HG02678 (cell line): ENCODE measurements at regions not wholly inside any gene's neighbourhood (a gene's known extent, or its start where the extent isn't known, plus 50 kb on each side); places are given as distances from the start of the nearest gene placed in this dataset.

Experiments used
- ATAC-seq: cut with Tn5 transposase; IDR thresholded peaks from one replicate; pipeline ENCODE4 v1.9.1; 2021; ENCODE audit warnings: mild to moderate bottlenecking, moderate library complexity; ENCODE audit not compliant: unreplicated experiment

DNA sequence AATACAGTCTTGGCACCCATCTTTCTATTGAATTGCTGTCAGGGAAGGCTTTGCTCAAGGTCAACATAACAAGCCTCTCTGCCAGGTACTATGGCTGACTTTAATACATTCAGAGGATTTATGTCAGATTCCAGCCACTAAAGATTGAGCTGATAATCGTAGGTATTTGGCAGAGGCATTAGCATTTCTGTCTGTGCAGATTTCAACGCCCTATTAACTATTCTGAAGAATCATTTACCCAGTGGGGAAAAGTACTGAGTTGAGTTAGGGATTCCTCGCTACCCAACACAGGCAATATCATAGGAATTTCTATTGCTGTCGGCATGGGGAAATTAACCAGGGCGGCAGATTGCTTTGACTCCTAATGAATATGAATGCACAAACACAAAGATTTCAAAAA, 233.7 kb upstream of the SPTLC3 start:
- no peak for ATAC-seq

DNA sequence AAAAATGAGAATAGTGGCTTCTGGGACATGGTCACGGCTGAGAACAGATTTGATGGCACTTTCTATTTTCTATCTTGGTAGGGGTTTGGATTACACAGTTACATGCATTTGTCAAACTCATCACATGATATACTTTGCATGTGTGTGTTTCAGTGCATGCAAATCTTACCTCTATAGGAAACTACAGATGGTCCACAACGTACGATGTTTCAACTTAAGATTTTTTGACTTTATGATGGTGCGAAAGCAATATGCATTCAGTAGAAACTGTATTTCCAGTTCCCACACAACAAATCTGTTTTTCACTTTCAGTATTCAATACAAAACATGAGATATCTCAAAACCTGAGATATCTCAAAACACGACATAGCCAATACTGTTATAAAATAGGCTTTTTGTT, 231.8 kb upstream of the SPTLC3 start:
- ATAC-seq = no peak

DNA sequence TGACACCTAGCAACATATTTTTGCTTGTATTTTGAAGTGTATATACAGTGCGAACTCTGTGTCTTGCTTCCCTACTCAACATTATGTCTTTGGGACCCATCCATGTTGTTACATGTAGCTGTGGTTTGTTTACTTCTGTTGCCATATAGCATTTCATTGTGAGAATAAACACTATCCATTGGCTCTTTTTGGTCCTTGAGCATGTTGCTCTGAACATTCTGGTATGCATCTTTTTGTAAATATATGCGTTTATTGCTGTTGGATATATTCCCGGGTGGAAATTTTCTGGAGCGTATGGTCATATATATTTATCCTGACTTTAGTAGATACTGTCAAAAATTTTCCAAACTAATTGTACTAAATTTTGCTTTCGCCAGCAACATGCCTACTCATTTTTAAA, 222.5 kb upstream of the SPTLC3 start:
- no peak for ATAC-seq

DNA sequence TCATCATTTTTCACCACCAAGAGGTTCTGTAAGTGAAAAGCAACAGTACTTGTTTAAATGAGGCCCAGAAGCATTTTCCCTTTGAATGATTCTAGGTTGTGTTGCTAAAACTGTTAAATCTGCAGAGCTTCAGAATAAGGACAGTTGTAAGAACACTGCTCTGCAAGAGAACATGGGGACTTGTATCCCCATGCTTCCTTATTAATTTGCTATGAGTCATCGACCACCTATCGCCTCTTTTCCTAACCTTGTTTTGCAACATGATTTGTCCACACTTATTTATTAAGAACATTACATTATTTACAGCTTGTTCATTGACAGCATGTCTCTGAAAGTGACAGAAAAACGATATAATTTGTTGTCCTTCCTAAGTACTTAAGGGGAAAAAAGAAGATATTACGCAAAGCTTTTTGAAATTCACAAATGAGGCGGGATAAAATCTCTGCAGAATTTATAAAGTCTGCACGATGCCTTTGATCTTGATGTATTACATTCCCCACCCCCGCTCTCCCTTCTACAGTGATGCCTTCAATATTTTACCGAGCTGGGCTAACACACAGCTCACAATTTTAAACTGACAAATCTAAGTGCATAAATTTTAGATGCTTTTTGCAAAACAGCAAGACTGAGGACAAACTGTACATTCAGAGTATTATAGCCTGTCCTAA, 220.0 kb upstream of the SPTLC3 start:
- no peak for ATAC-seq

DNA sequence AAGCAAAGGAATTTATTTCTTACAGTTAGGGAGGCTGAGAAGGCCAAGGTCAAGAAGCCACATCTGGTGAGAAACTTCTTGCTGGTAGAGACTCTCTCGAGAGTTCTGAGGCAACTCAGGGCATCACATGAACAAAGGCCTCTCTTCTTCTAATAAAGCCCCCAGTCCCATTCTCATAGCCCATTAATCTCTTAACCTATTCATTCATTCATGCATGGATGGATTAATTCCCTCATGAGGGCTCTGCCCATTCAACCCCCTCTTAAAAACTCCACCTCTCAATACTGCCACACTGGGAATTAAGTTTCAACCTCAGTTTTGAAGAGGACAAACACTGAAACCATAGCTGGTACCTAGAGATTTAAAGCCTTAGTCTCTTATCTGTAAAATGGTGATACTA, 217.9 kb upstream of the SPTLC3 start:
- no peak for ATAC-seq

DNA sequence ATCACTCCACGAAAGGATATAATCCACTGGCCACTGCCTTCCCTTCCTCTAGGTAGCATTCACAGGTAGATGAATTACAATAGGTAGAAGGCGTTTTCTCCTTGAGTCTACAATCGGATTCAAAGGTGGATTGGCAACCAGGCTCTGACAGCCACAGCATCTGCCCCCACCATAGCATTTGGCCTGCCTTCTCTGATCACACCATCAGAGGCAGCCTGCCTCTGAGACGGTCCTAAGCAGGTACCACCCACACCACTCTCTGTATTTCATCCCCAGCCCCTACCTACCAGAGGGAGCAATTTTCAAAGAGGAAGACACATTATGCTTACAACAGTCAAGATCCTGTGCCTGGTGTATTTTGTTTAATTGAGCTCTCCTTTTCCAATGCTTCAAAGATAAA, 210.5 kb upstream of the SPTLC3 start:
- no peak for ATAC-seq

DNA sequence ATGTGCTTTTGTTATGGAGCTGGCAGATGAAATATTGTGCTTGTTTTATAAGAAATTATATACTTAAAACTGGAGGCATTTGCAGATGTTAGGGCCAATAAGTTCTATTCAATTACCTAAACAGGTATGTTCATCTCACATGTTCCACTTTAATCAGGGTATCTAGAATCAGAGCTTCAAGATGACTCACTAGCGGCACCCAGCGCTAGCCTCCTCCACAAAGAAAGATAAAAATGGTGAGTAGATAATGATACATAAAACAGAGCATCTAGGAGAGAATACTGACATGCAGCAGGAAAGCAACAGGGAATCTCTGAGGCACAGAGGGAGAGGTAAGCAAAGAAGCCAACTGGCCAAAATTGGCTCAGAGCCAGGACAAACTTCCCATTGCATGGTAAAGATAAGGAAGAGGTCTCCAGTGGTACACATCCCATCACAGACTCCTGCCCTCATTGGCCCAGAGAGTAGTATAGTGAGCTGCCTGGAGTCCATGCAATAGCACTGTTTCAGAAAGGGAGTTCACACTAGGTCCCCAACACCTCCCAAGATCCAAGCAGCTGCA, 200.7 kb upstream of the SPTLC3 start:
- no peak for ATAC-seq

DNA sequence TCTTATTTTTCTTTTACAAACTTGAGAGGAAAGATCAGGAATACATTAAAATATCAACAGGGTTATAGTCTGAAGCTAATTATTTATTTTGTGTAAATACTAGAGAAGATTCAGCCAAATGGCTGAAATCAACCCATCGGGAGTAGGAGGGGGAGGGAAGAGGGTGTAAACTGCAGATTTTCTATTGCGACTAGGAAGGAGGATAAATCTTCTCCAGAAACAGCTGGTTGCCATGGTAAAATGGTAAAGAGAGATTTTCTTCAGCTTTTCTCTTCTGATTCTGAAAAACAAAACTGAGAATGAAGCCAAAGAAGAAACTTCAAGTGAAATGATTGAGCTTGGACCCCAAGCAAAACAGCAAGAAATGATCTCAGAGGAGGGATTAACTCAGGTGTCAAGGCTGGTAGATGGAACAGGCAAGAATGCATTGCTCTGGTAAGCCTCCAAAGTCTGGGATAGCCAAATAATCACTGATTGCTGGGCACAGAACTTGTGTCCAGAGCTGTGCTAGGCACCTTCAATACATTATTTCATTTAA, 193.5 kb upstream of the SPTLC3 start:
- ATAC-seq = no peak

DNA sequence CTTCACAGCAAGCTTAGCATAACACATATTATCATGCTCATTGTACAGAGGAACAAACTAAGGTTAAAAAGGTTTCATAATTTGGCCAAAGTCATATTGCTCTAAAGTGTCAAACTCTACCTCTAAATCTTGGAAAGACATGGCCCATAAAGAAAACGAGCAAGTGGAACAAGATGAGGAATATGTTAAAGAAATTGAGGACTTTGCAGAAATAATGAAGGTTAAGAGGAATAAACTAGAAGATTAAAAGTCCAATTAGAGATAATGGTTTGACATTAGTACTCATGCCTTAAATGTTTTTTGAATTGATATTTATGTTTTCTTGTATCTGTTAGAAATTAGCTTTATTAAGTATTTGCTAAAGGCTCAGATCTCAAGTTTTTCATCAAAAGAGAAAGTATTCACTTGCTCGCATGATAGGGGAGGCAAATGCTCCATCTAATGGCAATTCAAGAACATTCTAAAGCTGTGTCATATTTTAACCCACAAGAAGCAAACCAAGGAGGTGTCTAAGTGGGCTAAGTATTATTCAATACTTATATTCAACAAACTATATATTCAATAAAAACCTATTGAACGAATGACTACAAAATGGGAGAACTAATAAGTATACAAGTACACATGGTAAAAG, 192.9 kb upstream of the SPTLC3 start:
- ATAC-seq = no peak

DNA sequence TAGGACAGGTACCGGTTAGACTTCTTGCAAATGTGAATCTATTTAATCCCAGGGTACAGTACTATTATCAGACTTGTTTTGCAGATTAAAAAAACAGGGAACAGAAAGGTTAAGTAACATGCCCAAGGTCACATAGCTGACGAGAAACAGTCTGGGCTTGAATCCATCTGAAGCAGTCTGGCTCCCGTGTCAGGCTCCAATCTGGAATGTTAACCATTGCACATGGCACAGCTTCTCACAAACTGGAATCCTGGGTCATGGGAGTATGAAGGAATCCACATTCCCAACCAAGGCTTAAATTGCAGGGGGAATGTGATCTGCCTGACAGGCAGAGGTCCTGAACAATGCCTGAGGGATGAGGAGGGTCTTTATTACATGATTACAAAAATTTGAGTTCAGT, 187.5 kb upstream of the SPTLC3 start:
- ATAC-seq = no peak

DNA sequence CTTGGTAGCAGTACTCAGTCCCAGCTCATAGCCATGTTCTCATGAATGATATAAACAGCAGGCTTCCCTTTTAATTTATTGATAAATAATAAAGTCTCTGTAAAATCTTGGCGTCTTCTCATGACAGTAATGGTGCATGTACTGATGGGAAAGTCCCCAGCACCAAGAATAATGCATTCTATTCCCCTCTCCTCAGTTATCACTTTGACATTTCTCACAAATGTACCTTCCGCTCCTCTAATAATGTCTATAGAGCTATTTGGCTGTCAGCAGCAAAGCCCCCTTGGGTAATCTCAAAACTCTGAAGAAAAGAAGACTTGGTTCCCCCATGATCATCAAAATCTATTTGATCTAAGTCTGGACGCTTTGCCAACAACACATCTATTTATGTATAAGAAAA, 185.0 kb upstream of the SPTLC3 start:
- no peak for ATAC-seq

DNA sequence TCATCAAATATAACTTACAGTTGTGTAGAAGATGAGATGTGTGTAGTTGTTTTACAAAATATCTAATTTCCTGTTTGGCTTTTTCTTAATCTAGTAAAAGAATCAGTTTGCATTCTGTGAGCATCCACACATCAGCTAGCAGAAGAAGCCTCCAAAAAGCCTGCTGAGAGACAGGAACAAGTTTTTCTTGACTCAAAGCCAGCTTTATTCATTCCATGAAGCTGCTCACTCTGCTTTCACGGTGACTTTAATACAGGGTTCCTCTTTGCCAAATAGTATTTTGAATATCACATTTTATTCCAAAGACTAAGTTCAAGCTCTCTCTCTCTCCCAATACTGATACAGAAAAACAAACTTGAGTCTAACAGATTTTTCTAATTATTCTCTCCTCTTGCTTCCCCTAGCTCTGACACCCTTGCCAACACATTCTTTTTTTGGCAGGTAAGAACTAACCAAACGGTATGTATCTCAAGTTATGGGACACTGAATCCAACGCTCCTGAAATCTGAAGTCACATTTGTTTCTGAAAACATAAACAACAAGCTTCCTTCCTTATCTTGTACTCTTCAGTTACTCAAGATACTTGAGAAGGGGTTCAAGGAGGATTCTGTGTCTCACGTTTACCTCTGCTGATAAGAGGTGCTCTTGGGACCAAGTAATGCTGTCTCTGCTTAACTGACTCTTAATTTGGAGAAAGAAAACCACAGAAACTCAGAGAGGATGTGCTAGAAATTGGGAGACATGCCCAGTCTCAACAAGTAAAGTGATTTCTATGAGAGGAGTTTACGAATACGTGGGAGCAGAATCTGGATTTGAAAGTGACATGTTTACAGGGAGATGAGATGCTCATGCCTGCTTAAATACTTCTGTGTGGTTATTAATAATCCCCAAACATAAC, 184.2 kb upstream of the SPTLC3 start:
- ATAC-seq = no peak

DNA sequence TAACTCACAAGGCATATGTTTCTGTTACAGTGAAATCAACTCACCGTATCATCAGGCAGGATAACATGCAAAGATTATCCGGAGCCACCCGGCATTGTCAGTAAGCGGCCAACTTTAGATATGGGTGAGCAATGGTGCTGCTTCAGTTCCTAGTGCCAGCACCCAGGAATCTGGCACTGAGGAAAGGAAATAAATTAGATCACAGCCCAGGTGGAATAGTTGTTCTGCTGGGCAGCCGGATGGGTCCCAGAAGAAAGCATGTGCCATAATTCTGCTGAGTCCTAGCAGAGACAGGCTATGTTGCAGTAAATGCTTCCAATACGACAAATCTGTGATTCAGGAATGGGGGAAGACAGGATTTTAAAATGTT, 183.6 kb upstream of the SPTLC3 start:
- no peak for ATAC-seq

DNA sequence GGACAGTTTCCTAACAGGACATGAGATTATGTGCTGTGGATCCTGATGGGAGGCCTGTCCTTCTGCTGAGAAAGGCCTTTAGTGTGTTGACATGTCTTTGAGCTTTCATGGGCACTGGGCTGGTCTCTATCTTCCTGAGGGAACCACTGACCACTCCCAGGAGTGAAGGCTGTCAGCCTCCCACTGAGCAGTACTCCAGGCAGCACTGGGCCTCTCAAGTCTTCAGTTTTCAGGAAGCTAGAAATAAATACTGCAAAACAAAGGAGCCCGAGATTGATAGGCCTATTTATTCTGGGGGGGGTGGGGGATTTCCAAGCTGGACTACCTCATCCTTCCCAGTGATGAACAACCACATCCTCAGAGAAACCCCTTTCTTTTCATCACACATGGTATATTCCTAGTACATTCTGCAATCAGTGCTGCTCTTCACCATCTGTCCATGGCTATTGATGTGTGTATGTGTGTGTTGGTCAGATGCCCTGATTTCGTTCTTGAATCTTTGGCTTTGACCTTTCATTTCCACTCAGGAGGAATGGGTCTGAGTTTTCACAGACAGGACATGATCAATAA, 180.9 kb upstream of the SPTLC3 start:
- no peak for ATAC-seq

DNA sequence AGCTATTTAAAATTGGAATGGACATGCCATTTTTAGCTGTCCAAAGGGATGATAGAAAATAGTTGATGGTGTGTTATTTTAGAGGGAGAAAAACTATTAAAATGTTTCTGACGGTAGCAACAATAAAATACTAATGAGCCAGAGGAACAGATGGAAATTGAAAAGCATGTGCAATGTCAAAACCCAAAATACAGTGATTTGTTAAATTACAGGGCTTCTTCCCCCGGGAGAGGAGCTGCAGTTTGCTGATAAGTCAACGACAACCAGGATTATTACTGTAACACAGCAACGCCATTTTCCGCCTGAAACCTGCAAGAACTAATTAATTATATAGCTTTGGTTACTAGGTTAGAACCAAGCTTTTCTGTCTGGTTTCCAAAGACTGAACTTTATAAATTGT, 179.6 kb upstream of the SPTLC3 start:
- no peak for ATAC-seq

DNA sequence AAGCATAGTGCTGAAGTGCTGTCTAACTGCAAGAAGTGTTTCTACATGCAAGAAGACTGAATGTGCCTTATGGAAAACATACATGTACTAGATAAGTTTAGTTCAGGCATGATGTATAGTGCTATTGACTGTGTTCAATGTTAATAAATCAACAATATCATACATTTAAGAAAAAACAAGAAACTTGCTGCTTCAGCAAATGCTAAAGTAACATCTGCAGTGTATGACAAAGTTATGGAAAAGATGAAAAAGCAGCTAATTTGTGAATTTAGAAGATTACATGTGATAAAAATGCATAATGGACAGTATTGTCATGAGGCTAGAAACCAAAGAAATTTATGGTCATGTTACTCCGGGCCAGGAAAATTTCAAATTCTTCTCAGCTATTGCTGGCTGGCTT, 174.9 kb upstream of the SPTLC3 start:
- no peak for ATAC-seq

DNA sequence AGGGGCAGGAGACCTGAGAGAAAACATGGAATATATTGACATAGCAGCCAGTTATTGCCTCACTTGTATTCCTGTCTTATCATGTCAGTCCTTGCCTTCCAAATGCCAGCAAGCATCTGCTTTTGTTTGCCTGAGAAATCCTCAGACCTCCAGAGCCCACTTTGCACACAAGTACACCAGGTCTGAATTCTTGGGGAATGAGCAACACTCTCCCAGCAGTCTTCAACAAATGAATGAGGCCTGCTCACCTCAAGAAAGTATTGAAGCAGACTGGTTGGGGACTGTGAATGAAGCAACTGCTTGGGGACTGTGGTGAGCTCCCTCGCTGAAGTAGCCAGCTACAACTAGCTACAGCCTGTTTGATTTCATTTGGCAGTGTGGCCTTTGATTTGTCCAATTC, 172.8 kb upstream of the SPTLC3 start:
- ATAC-seq = no peak

DNA sequence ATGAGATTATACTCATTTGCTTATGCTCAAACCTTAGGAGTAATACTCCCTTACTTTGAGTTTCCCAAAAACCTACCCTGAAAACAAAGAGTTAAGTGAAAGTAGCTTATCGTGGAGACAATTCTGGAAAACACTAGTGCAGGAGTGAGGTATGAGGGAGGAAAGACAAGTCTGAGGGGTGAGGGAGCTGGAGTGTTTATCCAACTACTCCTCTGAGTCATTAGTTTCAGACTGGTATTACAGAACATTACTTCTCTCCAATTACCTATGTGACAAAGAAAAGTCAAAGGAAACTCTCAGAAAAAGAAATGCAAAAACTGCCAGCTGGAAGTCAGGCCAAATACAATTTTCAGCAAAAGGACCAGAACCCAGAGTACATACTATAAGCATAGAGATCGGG, 171.1 kb upstream of the SPTLC3 start:
- ATAC-seq = no peak

DNA sequence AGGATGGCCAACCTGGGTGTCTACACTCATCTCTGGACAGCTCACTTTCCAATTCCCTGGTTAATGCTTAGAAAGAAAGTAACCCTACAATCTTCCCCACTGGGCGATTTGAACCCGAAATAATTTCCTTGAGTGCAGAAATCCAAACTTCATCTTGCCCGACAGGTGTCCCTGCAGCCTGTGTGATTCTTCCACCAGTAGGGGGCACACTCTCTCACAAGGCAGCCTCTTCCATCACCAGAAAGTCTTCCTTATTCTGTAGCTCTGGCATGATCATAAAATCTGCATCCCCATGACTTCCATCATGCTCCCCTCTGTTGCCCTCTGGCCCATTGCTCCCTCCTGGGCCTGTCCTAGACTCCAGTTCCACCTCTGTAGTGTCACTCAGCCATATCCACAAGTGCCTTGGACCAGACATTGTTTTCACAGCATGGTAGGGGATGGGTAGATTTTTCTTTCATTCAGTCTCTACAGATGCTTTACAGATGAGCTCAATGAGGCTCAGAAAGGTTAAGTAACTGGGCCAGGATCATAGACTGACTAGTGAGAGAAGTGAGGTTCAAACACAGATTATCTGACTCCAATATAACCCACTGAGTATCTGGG, 170.4 kb upstream of the SPTLC3 start:
- ATAC-seq = no peak

DNA sequence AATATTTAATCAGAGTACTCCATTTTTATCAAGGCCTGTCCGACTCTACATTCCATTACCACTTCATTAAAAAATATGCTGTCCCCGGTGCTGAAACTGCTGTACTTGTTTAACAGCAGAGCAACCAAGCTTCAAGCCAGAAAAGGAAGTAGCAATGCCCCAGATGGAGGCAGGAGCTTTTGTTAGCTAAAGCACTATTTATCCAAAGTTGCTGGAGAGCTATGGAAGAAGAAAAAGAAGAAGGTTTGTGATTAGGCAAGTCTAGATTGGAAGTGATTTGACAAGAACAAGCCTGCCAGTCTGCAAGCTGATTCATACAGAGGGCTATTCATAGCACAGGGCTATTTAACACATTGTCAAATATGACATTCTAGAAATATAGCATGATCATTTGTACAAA, 160.9 kb upstream of the SPTLC3 start:
- ATAC-seq = no peak
